H9 (cell line): ENCODE measurements at regions not wholly inside any gene's neighbourhood (a gene's known extent, or its start where the extent isn't known, plus 50 kb on each side); places are given as distances from the start of the nearest gene placed in this dataset.

Source experiments
- DNase-seq: peaks from one replicate; pipeline ENCODE4 v3.0.0-alpha.2; 2017
- H2AFZ ChIP-seq: one replicate; pipeline ENCODE4 v1.6.1; 2013; ENCODE audit warnings: mild to moderate bottlenecking, low read length, control low read depth, moderate library complexity
- H2AK5ac ChIP-seq: 2 replicates; pipeline ENCODE4 v1.6.1; 2013; ENCODE audit warnings: low read length, control low read depth, mixed read lengths; ENCODE audit not compliant: insufficient read length
- H2BK120ac ChIP-seq: one replicate; pipeline ENCODE4 v1.6.1; 2013; ENCODE audit warnings: low read depth, mild to moderate bottlenecking, low read length, control low read depth, inconsistent platforms; ENCODE audit not compliant: poor library complexity, severe bottlenecking
- H2BK12ac ChIP-seq: 2 replicates; pipeline ENCODE4 v1.6.1; 2013; ENCODE audit warnings: low read length, control low read depth, mixed read lengths, low read depth; ENCODE audit not compliant: insufficient read length
- H2BK15ac ChIP-seq: 2 replicates; pipeline ENCODE4 v1.6.1; 2013; ENCODE audit warnings: low read depth, low read length, control low read depth
- H2BK20ac ChIP-seq: one replicate; pipeline ENCODE4 v1.6.1; 2013; ENCODE audit warnings: low read depth, mild to moderate bottlenecking, low read length, control low read depth, inconsistent platforms; ENCODE audit not compliant: poor library complexity, severe bottlenecking
- H2BK5ac ChIP-seq: 2 replicates; pipeline ENCODE4 v1.6.1; 2013; ENCODE audit warnings: low read length, control low read depth, mixed read lengths; ENCODE audit not compliant: insufficient read length
- H3K14ac ChIP-seq: 2 replicates; pipeline ENCODE4 v1.6.1; 2013; ENCODE audit warnings: low read length, control low read depth; ENCODE audit not compliant: insufficient read depth
- H3K18ac ChIP-seq: 2 replicates; pipeline ENCODE4 v1.6.1; 2013; ENCODE audit warnings: low read depth, mild to moderate bottlenecking, mixed read lengths, low read length, control low read depth; ENCODE audit not compliant: insufficient read length
- H3K23ac ChIP-seq: 2 replicates; pipeline ENCODE4 v1.6.1; 2013; ENCODE audit warnings: low read length, control low read depth, mixed read lengths, low read depth; ENCODE audit not compliant: insufficient read length
- H3K23me2 ChIP-seq: 2 replicates; pipeline ENCODE4 v1.6.1; 2013; ENCODE audit warnings: low read depth, mild to moderate bottlenecking, mixed read lengths, low read length, control low read depth; ENCODE audit not compliant: insufficient read length, poor library complexity, severe bottlenecking
- H3K27ac ChIP-seq: 2 replicates; pipeline ENCODE4 v1.5.1; 2013; ENCODE audit warnings: low read length, control low read depth, mixed read lengths, low read depth; ENCODE audit not compliant: insufficient read length
- H3K27me3 ChIP-seq: 2 replicates; pipeline ENCODE4 v1.6.1; 2013; ENCODE audit warnings: low read length, control low read depth, inconsistent platforms; ENCODE audit not compliant: insufficient read depth
- H3K4ac ChIP-seq: 2 replicates; pipeline ENCODE4 v1.6.1; 2013; ENCODE audit warnings: low read depth, mild to moderate bottlenecking, control low read depth, inconsistent platforms, low read length, moderate library complexity
- H3K4me1 ChIP-seq: 2 replicates; pipeline ENCODE4 v1.6.1; 2013; ENCODE audit warnings: low read length, control low read depth, inconsistent platforms; ENCODE audit not compliant: insufficient read depth
- H3K4me2 ChIP-seq: 2 replicates; pipeline ENCODE4 v1.6.1; 2013; ENCODE audit warnings: low read length, control low read depth, mixed read lengths; ENCODE audit not compliant: insufficient read length, insufficient read depth
- H3K56ac ChIP-seq: 2 replicates; pipeline ENCODE4 v1.6.1; 2013; ENCODE audit warnings: low read depth, mild to moderate bottlenecking, mixed read lengths, low read length, control low read depth; ENCODE audit not compliant: insufficient read length
- H3K79me1 ChIP-seq: 2 replicates; pipeline ENCODE4 v1.6.1; 2013; ENCODE audit warnings: low read depth, mild to moderate bottlenecking, moderate library complexity, low read length, control low read depth, inconsistent platforms; ENCODE audit not compliant: insufficient read depth, poor library complexity, severe bottlenecking
- H3K79me2 ChIP-seq: 2 replicates; pipeline ENCODE4 v1.6.1; 2013; ENCODE audit warnings: low read length, control low read depth, inconsistent platforms; ENCODE audit not compliant: insufficient read depth
- H3K9ac ChIP-seq: 2 replicates; pipeline ENCODE4 v1.6.1; 2013; ENCODE audit warnings: low read length, control low read depth, mixed read lengths; ENCODE audit not compliant: insufficient read length; ENCODE audit errors: extremely low read depth
- H3K9me3 ChIP-seq: one replicate; pipeline ENCODE4 v1.6.1; 2013; ENCODE audit warnings: low read depth, low read length, inconsistent platforms; ENCODE audit not compliant: control insufficient read depth
- H3T11ph ChIP-seq: one replicate; pipeline ENCODE4 v1.6.1; 2013; ENCODE audit warnings: mild to moderate bottlenecking, low read length, control low read depth, inconsistent platforms
- H4K20me1 ChIP-seq: one replicate; pipeline ENCODE4 v1.6.1; 2013; ENCODE audit not compliant: control insufficient read depth, insufficient read length, insufficient read depth
- H4K5ac ChIP-seq: 2 replicates; pipeline ENCODE4 v1.6.1; 2013; ENCODE audit warnings: low read depth, mild to moderate bottlenecking, mixed read lengths, low read length, control low read depth; ENCODE audit not compliant: insufficient read length
- H4K8ac ChIP-seq: replicated peaks from 2 replicates; pipeline ENCODE4 v1.6.1; 2013; ENCODE audit warnings: low read length, control low read depth, mixed read lengths, low read depth; ENCODE audit not compliant: insufficient read length
- H4K91ac ChIP-seq: 2 replicates; pipeline ENCODE4 v1.6.1; 2013; ENCODE audit warnings: low read depth, mild to moderate bottlenecking, moderate library complexity, mixed read lengths, low read length, control low read depth; ENCODE audit not compliant: insufficient read length
- H3K27ac Mint-ChIP-seq, 3 experiments: 2 replicates in 2 of 3; 3 replicates in 1 of 3; pipeline ENCODE4 v1.8.0; 2020 to 2021; ENCODE audit warnings: mixed read lengths in 3 of 3, mild to moderate bottlenecking in 1 of 3, moderate library complexity in 1 of 3
- H3K27me3 Mint-ChIP-seq: 2 replicates; pipeline ENCODE4 v1.8.0; 2021; ENCODE audit warnings: low read depth, mild to moderate bottlenecking, moderate library complexity, mixed read lengths
- H3K36me3 Mint-ChIP-seq, 3 experiments: 2 replicates in 2 of 3; 3 replicates in 1 of 3; pipeline ENCODE4 v1.8.0; 2020 to 2021; ENCODE audit warnings: low read depth in 3 of 3, mixed read lengths in 3 of 3; ENCODE audit not compliant: insufficient read depth in 1 of 3
- H3K4me1 Mint-ChIP-seq, 2 experiments: 2 replicates each; pipeline ENCODE4 v1.8.0; 2020; ENCODE audit warnings: mixed read lengths in 2 of 2
- H3K4me3 Mint-ChIP-seq, 2 experiments: 2 replicates in 1 of 2; 3 replicates in 1 of 2; pipeline ENCODE4 v1.8.0; 2020 to 2021; ENCODE audit warnings: mild to moderate bottlenecking in 2 of 2, mixed read lengths in 2 of 2, moderate library complexity in 1 of 2
- H3K9me3 Mint-ChIP-seq, 2 experiments: 2 replicates in 1 of 2; 3 replicates in 1 of 2; pipeline ENCODE4 v1.8.0; 2020; ENCODE audit warnings: mild to moderate bottlenecking in 2 of 2, mixed read lengths in 2 of 2, moderate library complexity in 1 of 2
- CTCF ChIP-seq: fragments of 200-600 bp; sonication (generic); conservative IDR thresholded peaks from 3 replicates; pipeline ENCODE4 v1.8.0; 2021; ENCODE audit warnings: antibody characterized with exemption, mild to moderate bottlenecking
- WGBS: extraction: QIAGEN DNeasy Blood & Tissue Kit; methylation state at CpG from one replicate; pipeline ENCODE4 v1.1.7; 2013; ENCODE audit warnings: missing lambda C conversion rate, low lambda C conversion rate, mixed read lengths; ENCODE audit not compliant: insufficient read length; ENCODE audit errors: extremely low coverage; 5-methylcytosine and 5-hydroxymethylcytosine counted together

- no peak overlapping the region for H4K8ac ChIP-seq
- H3K18ac ChIP-seq, result no peak overlapping the region
- no peaks in the 10 kb centered on the region for H3K4me1 ChIP-seq
- no peaks in the 10 kb centered on the region for H3K27me3 Mint-ChIP-seq
- no peak overlapping the region for H3K23ac ChIP-seq
- 0 out of 5 replicates have a peak, but pooled peaks cover 2 to 3% of the 10 kb centered on the region in 2 experiments for H3K9me3 Mint-ChIP-seq
- peaks cover 0 to 3% of the 10 kb centered on the region in 2 experiments; a peak in 1 of 4 replicates for H3K4me1 Mint-ChIP-seq
- no peaks in the 10 kb centered on the region for H3K27me3 ChIP-seq
- no peak overlapping the region for H2BK12ac ChIP-seq
- no peak overlapping the region for H2AK5ac ChIP-seq
- no peak overlapping the region for H2BK20ac ChIP-seq
- no peaks in the 10 kb centered on the region for H3K23me2 ChIP-seq
- no peaks in the 10 kb centered on the region for H4K20me1 ChIP-seq
- H3K56ac ChIP-seq, result no peak overlapping the region
- DNase-seq, result no peak
- H3K36me3 Mint-ChIP-seq, result 0 out of 7 replicates have a peak, but pooled peaks cover 0 to 2% (median 0%) of the 10 kb centered on the region in 3 experiments
- H2BK5ac ChIP-seq, result no peak overlapping the region
- H3K4me3 Mint-ChIP-seq, result no peak overlapping the region
- H3K9me3 ChIP-seq, result no peaks in the 10 kb centered on the region
- no peak overlapping the region for H3K14ac ChIP-seq
- no peak overlapping the region for H3K9ac ChIP-seq
- no peak overlapping the region for H3K27ac ChIP-seq
- no peak overlapping the region for H4K91ac ChIP-seq
- no peak for TF ChIP-seq CTCF
- no CpG with 5 or more reads among the region's 1 CpG for WGBS
- no peak overlapping the region; a peak in 1 of 7 replicates for H3K27ac Mint-ChIP-seq
- H3T11ph ChIP-seq, result no peak overlapping the region
- no peak overlapping the region for H3K4ac ChIP-seq
- no peak overlapping the region for H2AFZ ChIP-seq
- H4K5ac ChIP-seq, result no peak overlapping the region
- no peak overlapping the region for H2BK15ac ChIP-seq
- H3K4me2 ChIP-seq, result no peak overlapping the region
- no peaks in the 10 kb centered on the region for H3K79me2 ChIP-seq
- no peaks in the 10 kb centered on the region for H3K79me1 ChIP-seq
- no peak overlapping the region for H2BK120ac ChIP-seq
Observed at GRCh38 chr3:89867286-89867685, 759.9 kb downstream of the EPHA3 start.
